ENCODE measurements at regions not wholly inside any gene's neighbourhood (a gene's known extent, or its start where the extent isn't known, plus 50 kb on each side); places are given as distances from the start of the nearest gene placed in this dataset.
"Not testable (repeated sequence)": the region's sequence is repeated elsewhere in the genome, so short reads cannot be mapped to it uniquely, and the experiment has no call there.

- not testable (repeated sequence) for TF ChIP-seq EZH2phosphoT487, CTCF, EZH2 (IDR thresholded peaks at IDR 0.05)
Observed at GRCh38 chr6:84565718-84566117, 198.7 kb downstream of the TBX18 start.

Data from neural progenitor cell (in vitro differentiated cells).